ENCODE measurements at regions not wholly inside any gene's neighbourhood (a gene's known extent, or its start where the extent isn't known, plus 50 kb on each side); places are given as distances from the start of the nearest gene placed in this dataset.
"Not testable (repeated sequence)": the region's sequence is repeated elsewhere in the genome, so short reads cannot be mapped to it uniquely, and the experiment has no call there.

- DNase-seq, result no peak
Observed at GRCh38 chr7:20083781-20084180, 133.4 kb downstream of the MACC1 start.

- no peak for DNase-seq
Observed at GRCh38 chr7:20079080-20079479, 138.1 kb downstream of the MACC1 start.

- no peak for DNase-seq
Observed at GRCh38 chr7:20076835-20077234, 140.3 kb downstream of the MACC1 start.

- DNase-seq, result no peak
Observed at GRCh38 chr7:20075992-20076820, 141.0 kb downstream of the MACC1 start.

- DNase-seq, result no peak
Observed at GRCh38 chr7:20075440-20075839, 141.7 kb downstream of the MACC1 start.

- DNase-seq, result not testable (repeated sequence)
Observed at GRCh38 chr7:20068004-20068403, 149.2 kb downstream of the MACC1 start.

GRCh38 chr7:20064974-20065862, 152.0 kb downstream of the MACC1 start:
- DNase-seq, result no peak

- DNase-seq, result no peak
Observed at GRCh38 chr7:20064181-20064970, 152.8 kb downstream of the MACC1 start.

GRCh38 chr7:20063644-20064043, 153.5 kb downstream of the MACC1 start:
- DNase-seq, result no peak

GRCh38 chr7:20062932-20063331, 154.3 kb downstream of the MACC1 start:
- no peak for DNase-seq

GRCh38 chr7:20053334-20054104, 163.7 kb downstream of the MACC1 start:
- DNase-seq, result no peak

GRCh38 chr7:20050241-20050966, 166.8 kb downstream of the MACC1 start:
- no peak for DNase-seq

GRCh38 chr7:20038676-20039075, 178.5 kb downstream of the MACC1 start:
- DNase-seq, result no peak

- no peak for DNase-seq
Observed at GRCh38 chr7:20035279-20035875, 181.8 kb downstream of the MACC1 start.

- DNase-seq, result no peak
Observed at GRCh38 chr7:20033621-20034400, 183.4 kb downstream of the MACC1 start.

GRCh38 chr7:20032741-20033140, 184.4 kb downstream of the MACC1 start:
- no peak for DNase-seq

GRCh38 chr7:20030915-20031362, 186.2 kb downstream of the MACC1 start:
- no peak for DNase-seq

- no peak for DNase-seq
Observed at GRCh38 chr7:20030417-20030816, 186.8 kb downstream of the MACC1 start.

- no peak for DNase-seq
Observed at GRCh38 chr7:20026762-20027161, 190.4 kb downstream of the MACC1 start.

- no peak for DNase-seq
Observed at GRCh38 chr7:20021831-20022230, 195.4 kb downstream of the MACC1 start.

Measured in occipital lobe (tissue), 1 donor.